Parathyroid adenoma (tissue), 2 donors: ENCODE measurements at regions not wholly inside any gene's neighbourhood (a gene's known extent, or its start where the extent isn't known, plus 50 kb on each side); places are given as distances from the start of the nearest gene placed in this dataset.

Source experiments
- H2AFZ ChIP-seq: fragments of 300-600 bp; sonication (generic); one replicate; pipeline ENCODE4 v1.7.0; 2017; ENCODE audit warnings: antibody characterized with exemption, mild to moderate bottlenecking
- H3K27ac ChIP-seq: fragments of 300-600 bp; sonication (generic); one replicate; pipeline ENCODE4 v1.7.0; 2017
- H3K27me3 ChIP-seq: fragments of 300-600 bp; sonication (generic); one replicate; pipeline ENCODE4 v1.7.0; 2017; ENCODE audit warnings: low read length; ENCODE audit not compliant: control insufficient read depth, insufficient read depth
- H3K36me3 ChIP-seq: fragments of 300-600 bp; sonication (generic); one replicate; pipeline ENCODE4 v1.7.0; 2017; ENCODE audit warnings: low read length; ENCODE audit not compliant: control insufficient read depth, insufficient read depth
- H3K4me1 ChIP-seq: fragments of 300-600 bp; sonication (generic); one replicate; pipeline ENCODE4 v1.7.0; 2017; ENCODE audit warnings: control low read depth
- H3K4me2 ChIP-seq: fragments of 300-600 bp; sonication (generic); one replicate; pipeline ENCODE4 v1.7.0; 2017; ENCODE audit warnings: low read length
- H3K4me3 ChIP-seq: fragments of 300-600 bp; sonication (generic); one replicate; pipeline ENCODE4 v1.7.0; 2017; ENCODE audit warnings: low read depth, low read length
- H3K79me2 ChIP-seq: fragments of 300-600 bp; sonication (generic); one replicate; pipeline ENCODE4 v1.7.0; 2017; ENCODE audit warnings: control low read depth
- H3K9ac ChIP-seq: fragments of 300-600 bp; sonication (generic); one replicate; pipeline ENCODE4 v1.7.0; 2017; ENCODE audit warnings: mild to moderate bottlenecking
- H3K9me3 ChIP-seq: fragments of 300-600 bp; sonication (generic); one replicate; pipeline ENCODE4 v1.7.0; 2017; ENCODE audit warnings: low read length; ENCODE audit not compliant: control insufficient read depth
- TF ChIP-seq, protein P1 (sequence below): fragments of 300-600 bp; sonication (generic); IDR thresholded peaks from one replicate; pipeline ENCODE4 v1.7.0; 2017; ENCODE audit warnings: antibody characterized with exemption, mild to moderate bottlenecking
- donor health status: primary hyperparathyroidism.

DNA sequence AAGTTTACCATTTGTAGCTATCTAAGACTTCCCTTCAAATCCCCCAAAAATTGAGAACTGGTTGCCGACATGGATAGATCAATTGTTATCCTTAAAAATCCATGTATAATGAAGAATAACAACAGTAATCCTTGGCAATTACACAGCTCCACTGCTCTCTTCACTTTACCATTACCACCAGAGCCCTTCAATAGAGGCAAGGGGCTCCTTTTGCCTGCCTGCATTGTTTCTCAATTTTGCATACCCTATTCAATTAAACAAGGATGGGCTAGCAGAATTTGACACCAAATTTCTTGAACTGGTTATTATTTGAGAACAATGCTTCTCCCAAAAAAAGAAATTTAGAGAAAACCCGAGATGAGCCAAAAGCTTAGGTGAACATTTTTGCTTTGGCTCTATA, 387.8 kb upstream of the PKN2 start:
- TF ChIP-seq, protein P1, sequence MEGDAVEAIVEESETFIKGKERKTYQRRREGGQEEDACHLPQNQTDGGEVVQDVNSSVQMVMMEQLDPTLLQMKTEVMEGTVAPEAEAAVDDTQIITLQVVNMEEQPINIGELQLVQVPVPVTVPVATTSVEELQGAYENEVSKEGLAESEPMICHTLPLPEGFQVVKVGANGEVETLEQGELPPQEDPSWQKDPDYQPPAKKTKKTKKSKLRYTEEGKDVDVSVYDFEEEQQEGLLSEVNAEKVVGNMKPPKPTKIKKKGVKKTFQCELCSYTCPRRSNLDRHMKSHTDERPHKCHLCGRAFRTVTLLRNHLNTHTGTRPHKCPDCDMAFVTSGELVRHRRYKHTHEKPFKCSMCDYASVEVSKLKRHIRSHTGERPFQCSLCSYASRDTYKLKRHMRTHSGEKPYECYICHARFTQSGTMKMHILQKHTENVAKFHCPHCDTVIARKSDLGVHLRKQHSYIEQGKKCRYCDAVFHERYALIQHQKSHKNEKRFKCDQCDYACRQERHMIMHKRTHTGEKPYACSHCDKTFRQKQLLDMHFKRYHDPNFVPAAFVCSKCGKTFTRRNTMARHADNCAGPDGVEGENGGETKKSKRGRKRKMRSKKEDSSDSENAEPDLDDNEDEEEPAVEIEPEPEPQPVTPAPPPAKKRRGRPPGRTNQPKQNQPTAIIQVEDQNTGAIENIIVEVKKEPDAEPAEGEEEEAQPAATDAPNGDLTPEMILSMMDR = no peak
- no peaks in the 10 kb centered on the region for H3K27me3 ChIP-seq
- no peaks in the 10 kb centered on the region for H3K36me3 ChIP-seq
- no peak overlapping the region for H3K27ac ChIP-seq
- no peak overlapping the region for H2AFZ ChIP-seq
- H3K79me2 ChIP-seq = no peaks in the 10 kb centered on the region
- no peaks in the 10 kb centered on the region for H3K9me3 ChIP-seq
- H3K4me3 ChIP-seq = no peak overlapping the region
- no peaks in the 10 kb centered on the region for H3K4me1 ChIP-seq
- H3K4me2 ChIP-seq = no peak overlapping the region
- H3K9ac ChIP-seq = no peak overlapping the region

DNA sequence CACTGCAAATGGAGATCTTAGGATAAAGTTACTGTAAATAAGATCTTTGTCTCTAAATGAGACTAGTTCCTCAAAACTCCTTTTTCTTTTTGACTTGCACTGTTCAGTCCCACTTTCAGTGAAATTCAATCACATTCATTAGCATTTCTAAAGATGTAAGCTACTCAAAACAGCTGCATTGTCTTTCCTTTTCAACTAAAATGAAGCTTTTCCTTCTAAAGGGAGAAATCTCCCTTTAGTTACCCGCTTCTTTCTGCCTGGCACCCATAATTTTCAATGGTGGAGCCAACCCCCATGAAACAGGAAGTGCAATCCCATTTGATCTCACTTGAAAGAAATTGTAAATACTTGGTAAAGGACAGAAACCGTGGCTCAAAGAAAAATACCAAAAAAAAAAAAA, 387.4 kb upstream of the PKN2 start:
- TF ChIP-seq, protein P1 = no peak
- no peak overlapping the region for H3K4me3 ChIP-seq
- no peak overlapping the region for H3K27ac ChIP-seq
- H3K27me3 ChIP-seq = no peaks in the 10 kb centered on the region
- H3K9ac ChIP-seq = no peak overlapping the region
- H3K36me3 ChIP-seq = no peaks in the 10 kb centered on the region
- no peak overlapping the region for H2AFZ ChIP-seq
- no peaks in the 10 kb centered on the region for H3K9me3 ChIP-seq
- no peaks in the 10 kb centered on the region for H3K79me2 ChIP-seq
- H3K4me2 ChIP-seq = no peak overlapping the region
- H3K4me1 ChIP-seq = no peaks in the 10 kb centered on the region

DNA sequence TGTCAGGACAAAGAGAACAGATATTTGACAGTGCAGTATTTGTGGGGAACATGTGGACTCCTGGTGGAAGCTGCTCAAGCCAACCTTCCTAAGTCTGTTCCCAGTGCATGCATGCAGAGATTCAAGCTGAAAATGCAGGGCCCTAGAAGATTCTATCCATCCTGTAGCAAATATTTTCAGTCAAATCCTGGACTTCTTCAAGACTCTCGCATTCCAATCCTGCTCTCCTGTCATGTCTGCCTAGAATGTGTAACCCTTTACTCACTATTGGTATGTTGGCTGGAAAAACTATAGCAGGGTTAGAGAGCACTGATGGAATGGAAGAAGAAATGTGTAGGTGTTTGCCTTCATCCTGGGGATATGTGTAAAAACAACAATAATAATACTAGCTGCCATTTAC, 385.6 kb upstream of the PKN2 start:
- H3K4me3 ChIP-seq = no peak overlapping the region
- TF ChIP-seq, protein P1 = no peak
- no peaks in the 10 kb centered on the region for H3K27me3 ChIP-seq
- H3K9ac ChIP-seq = no peak overlapping the region
- H3K4me2 ChIP-seq = no peak overlapping the region
- H3K4me1 ChIP-seq = no peaks in the 10 kb centered on the region
- no peaks in the 10 kb centered on the region for H3K36me3 ChIP-seq
- no peak overlapping the region for H3K27ac ChIP-seq
- no peaks in the 10 kb centered on the region for H3K79me2 ChIP-seq
- H3K9me3 ChIP-seq = no peaks in the 10 kb centered on the region
- H2AFZ ChIP-seq = no peak overlapping the region

DNA sequence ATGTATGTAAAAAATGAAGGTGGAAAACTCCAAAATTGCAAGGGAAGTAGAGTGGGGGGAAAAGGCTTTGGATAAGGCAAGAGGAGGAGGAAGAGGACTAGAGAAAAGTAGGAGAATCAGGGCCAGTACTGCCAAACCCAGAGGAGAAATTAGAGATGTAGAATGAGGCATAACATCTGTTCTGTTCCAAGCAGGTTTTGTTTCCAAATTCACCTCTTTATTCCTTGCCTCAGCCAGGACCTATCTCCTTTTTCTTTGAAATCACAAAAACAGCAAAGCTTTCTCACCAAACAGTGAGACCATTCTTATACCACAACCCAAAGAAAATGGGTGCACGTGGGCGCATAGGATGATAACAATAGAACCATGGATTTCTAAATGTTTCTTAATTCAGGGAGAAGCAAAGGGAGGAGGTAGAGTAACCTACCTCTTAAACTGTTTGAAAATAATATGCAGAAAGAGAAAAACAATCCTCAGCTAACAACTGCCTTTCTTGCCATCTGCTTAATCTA, 383.3 kb upstream of the PKN2 start:
- Histone ChIP-seq H3K4me3 (no peak overlapping the region), H3K9ac (no peak overlapping the region), H3K36me3 (no peaks in the 10 kb centered on the region), H3K27ac (no peak overlapping the region), H2AFZ (no peak overlapping the region), H3K79me2 (no peaks in the 10 kb centered on the region), H3K27me3 (no peaks in the 10 kb centered on the region), H3K4me2 (no peak overlapping the region), H3K4me1 (no peaks in the 10 kb centered on the region), H3K9me3 (no peaks in the 10 kb centered on the region)
- TF ChIP-seq, protein P1 = no peak

DNA sequence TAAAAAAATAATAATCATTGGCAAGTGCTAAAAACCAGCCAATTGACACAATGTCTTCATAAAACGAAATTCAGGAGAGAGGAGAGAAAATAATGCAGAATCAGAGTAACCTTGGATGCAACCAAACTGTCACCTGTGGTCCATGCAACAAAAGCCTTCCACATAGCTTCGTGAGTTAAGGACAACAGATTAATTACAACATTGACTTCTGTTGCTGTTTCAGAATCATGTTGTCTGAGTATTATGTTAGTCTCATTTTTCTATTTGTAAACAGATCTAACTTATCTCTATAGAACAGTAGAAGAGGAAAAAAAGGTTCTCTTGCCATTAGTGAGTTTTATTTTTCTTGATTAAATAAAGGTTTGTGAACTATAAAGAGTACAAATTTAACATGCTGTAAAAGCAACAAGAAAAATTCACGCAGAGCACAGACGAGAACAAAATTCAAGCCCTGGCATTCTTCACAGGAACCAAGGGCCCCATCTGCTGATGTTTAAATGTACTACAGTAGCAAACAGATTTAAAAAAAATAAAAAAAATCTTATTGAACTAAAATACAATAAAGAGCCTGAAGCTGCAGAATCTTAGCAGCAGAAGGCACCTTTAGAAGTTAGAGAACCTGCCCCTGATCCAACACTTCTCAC, 381.1 kb upstream of the PKN2 start:
- TF ChIP-seq, protein P1 = no peak
- no peak overlapping the region for H3K4me3 ChIP-seq
- H3K27ac ChIP-seq = no peak overlapping the region
- no peaks in the 10 kb centered on the region for H3K79me2 ChIP-seq
- no peak overlapping the region for H2AFZ ChIP-seq
- no peaks in the 10 kb centered on the region for H3K27me3 ChIP-seq
- H3K4me1 ChIP-seq = no peaks in the 10 kb centered on the region
- H3K9ac ChIP-seq = no peak overlapping the region
- H3K4me2 ChIP-seq = no peak overlapping the region
- no peaks in the 10 kb centered on the region for H3K36me3 ChIP-seq
- H3K9me3 ChIP-seq = no peaks in the 10 kb centered on the region
